ENCODE measurements at regions not wholly inside any gene's neighbourhood (a gene's known extent, or its start where the extent isn't known, plus 50 kb on each side); places are given as distances from the start of the nearest gene placed in this dataset.
A peak's percentile ranks its signal among the peaks of the same experiment; 100 is the strongest.

DNA sequence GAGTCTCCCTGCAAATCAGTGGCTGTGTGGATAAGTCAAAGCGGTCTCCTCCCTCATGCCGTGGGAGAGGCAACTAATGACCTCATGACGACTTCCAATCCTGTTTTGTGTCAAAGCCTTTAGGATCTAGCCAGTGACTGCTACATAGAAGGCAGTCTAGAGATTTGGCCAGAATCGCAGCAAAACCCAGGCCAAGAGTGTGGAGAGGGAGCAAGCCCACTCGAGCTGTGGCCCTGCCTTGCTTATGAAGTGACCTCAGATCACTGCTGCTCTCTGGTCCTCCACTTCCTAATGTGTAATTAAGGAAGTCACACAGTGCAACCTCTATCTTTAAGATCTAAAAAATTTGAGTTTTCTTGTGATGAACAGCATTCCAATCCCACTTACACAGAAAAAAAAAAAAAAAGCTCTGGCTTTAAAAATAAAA, 296.7 kb upstream of the KLF6 start:
- Histone ChIP-seq H3K9me3 (no peaks in the 10 kb centered on the region), H3K36me3 (no peaks in the 10 kb centered on the region), H3K27me3 (no peaks in the 10 kb centered on the region), H3K4me1 (peaks cover 6 to 9% of the 10 kb centered on the region in 2 donors), H3K4me3 (no peak overlapping the region), H3K27ac (peak overlapping the region; percentile 37 to 44 (median 42))
- no peak for TF ChIP-seq POLR2A (IDR thresholded peaks at IDR 0.05)
- TF ChIP-seq, protein P1, sequence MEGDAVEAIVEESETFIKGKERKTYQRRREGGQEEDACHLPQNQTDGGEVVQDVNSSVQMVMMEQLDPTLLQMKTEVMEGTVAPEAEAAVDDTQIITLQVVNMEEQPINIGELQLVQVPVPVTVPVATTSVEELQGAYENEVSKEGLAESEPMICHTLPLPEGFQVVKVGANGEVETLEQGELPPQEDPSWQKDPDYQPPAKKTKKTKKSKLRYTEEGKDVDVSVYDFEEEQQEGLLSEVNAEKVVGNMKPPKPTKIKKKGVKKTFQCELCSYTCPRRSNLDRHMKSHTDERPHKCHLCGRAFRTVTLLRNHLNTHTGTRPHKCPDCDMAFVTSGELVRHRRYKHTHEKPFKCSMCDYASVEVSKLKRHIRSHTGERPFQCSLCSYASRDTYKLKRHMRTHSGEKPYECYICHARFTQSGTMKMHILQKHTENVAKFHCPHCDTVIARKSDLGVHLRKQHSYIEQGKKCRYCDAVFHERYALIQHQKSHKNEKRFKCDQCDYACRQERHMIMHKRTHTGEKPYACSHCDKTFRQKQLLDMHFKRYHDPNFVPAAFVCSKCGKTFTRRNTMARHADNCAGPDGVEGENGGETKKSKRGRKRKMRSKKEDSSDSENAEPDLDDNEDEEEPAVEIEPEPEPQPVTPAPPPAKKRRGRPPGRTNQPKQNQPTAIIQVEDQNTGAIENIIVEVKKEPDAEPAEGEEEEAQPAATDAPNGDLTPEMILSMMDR (IDR thresholded peaks at IDR 0.05 in 4 of 5, conservative IDR thresholded peaks at IDR 0.05 in 1 of 5): no peak
- intact Hi-C loops (cut with DNase I; ENCODE audit: low total_unique reads): no loop called here
- ATAC-seq (no peak), DNase-seq (no peak)
- in situ Hi-C loops (cut with MboI; ENCODE audit: low sequenced_read_pairs in 4 of 4): no loop called here

DNA sequence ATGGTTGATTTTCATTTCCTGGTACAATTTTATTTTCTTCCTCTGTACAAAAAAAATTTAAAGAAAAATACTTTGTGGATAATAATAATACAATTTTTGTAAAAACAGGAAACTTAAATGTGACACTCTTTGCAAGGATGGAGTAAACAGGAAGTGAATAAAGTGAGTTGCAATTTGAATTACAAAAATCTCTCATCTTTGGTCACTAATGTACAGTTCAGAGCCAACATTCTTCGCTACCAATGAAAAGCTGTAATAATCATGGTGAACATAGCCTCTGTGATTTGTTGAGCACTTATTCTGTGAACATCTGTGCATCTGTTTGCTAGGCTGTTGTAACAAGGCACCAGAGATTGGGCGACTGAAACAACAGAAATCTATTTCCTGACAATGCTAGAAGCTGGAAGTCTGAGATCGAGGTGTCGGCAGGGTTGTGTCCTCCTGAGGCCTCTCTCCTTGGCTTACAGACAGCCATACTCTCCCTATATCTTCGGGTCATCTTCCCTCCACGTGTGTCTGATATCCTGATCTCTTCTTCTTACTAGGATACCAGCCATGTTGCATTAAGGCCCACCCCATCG, 295.3 kb upstream of the KLF6 start:
- intact Hi-C loops (cut with DNase I; ENCODE audit: low total_unique reads): no loop called here
- H3K9me3 ChIP-seq: no peaks in the 10 kb centered on the region
- no peak for TF ChIP-seq POLR2A (IDR thresholded peaks at IDR 0.05)
- TF ChIP-seq, protein P1 (IDR thresholded peaks at IDR 0.05 in 4 of 5, conservative IDR thresholded peaks at IDR 0.05 in 1 of 5): no peak
- H3K27ac ChIP-seq: no peak overlapping the region
- peaks cover 6 to 9% of the 10 kb centered on the region in 2 donors for H3K4me1 ChIP-seq
- H3K36me3 ChIP-seq: no peaks in the 10 kb centered on the region
- ATAC-seq (no peak), DNase-seq (no peak)
- H3K4me3 ChIP-seq: no peak overlapping the region
- in situ Hi-C loops (cut with MboI; ENCODE audit: low sequenced_read_pairs in 4 of 4): no loop called here
- H3K27me3 ChIP-seq: no peaks in the 10 kb centered on the region

DNA sequence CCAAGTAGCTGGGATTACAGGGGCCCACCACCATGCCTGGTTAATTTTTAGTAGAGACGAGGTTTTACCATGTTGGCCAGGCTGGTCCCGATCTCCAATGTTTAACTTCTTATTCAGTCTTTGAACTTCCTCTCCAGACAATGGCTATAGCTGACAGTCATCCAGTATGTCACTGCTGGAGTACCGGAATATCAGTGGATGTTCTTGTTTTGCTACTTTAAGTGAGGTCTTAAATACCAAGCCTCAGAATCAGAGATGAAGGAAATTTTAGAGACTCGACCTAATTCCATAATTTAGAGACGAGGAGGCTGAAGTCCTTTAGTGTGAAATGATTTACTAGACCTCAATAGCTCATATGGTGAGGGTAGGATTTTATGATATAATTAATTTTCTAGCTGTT, 294.8 kb upstream of the KLF6 start:
- DNase-seq (no peak), ATAC-seq (no peak)
- no peaks in the 10 kb centered on the region for H3K36me3 ChIP-seq
- H3K27ac ChIP-seq: no peak overlapping the region
- no peaks in the 10 kb centered on the region for H3K27me3 ChIP-seq
- TF ChIP-seq, protein P1 (IDR thresholded peaks at IDR 0.05 in 4 of 5, conservative IDR thresholded peaks at IDR 0.05 in 1 of 5): no peak
- no peak for TF ChIP-seq POLR2A (IDR thresholded peaks at IDR 0.05)
- peaks cover 6 to 9% of the 10 kb centered on the region in 2 donors for H3K4me1 ChIP-seq
- in situ Hi-C loops (cut with MboI; ENCODE audit: low sequenced_read_pairs in 4 of 4) (no loop called here), intact Hi-C loops (cut with DNase I; ENCODE audit: low total_unique reads) (no loop called here)
- H3K4me3 ChIP-seq: no peak overlapping the region
- H3K9me3 ChIP-seq: no peaks in the 10 kb centered on the region

DNA sequence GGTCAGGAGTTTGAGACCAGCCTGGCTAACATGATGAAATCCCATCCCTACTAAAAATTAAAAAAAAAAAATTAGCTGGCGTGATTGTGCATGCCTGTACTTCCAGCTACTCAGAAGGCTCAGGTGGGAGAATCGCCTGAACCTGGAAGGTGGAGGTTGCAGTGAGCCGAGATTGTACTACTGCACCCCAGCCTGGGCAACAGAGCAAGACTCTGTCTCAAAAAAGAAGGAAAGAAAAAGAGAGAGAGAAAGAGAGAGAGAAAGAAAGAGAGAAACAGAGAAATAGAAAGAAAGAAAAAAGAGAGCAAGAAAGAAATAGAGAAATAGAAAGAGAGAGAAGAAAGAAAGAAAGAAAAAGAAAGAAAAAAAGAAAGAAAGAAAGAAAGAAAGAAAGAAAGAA, 292.8 kb upstream of the KLF6 start:
- intact Hi-C loops (cut with DNase I; ENCODE audit: low total_unique reads) (no loop called here), in situ Hi-C loops (cut with MboI; ENCODE audit: low sequenced_read_pairs in 4 of 4) (no loop called here)
- ATAC-seq (no peak), DNase-seq (no peak)
- Histone ChIP-seq H3K27ac (no peak overlapping the region), H3K4me1 (no peaks in the 10 kb centered on the region), H3K9me3 (no peaks in the 10 kb centered on the region), H3K27me3 (no peaks in the 10 kb centered on the region), H3K4me3 (no peak overlapping the region), H3K36me3 (no peaks in the 10 kb centered on the region)
- TF ChIP-seq, protein P1 (IDR thresholded peaks at IDR 0.05 in 4 of 5, conservative IDR thresholded peaks at IDR 0.05 in 1 of 5): no peak

DNA sequence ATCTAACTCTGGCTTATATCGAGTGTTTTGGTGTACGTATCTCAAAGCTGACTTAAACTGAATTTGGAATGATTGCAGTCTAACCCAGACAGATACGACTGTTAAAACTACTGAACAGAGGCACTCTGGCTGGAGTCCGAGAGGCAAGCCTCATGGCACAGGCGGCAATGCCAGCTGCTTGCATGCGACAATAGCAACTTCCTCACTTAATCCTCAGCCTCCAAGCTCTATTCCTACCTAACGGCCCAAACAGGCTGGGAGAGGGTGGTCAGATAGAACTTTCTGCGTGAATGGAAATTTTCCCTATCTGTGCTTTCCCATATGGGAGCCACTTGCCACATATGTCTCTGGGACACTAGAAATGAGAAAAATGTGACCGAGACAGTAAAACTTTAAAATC, 292.0 kb upstream of the KLF6 start:
- Histone ChIP-seq H3K4me3 (no peak overlapping the region), H3K27me3 (no peaks in the 10 kb centered on the region), H3K36me3 (no peaks in the 10 kb centered on the region), H3K9me3 (no peaks in the 10 kb centered on the region), H3K27ac (no peak overlapping the region), H3K4me1 (no peaks in the 10 kb centered on the region)
- no peak for DNase-seq
- in situ Hi-C loops (cut with MboI; ENCODE audit: low sequenced_read_pairs in 4 of 4): no loop called here
- ATAC-seq: no peak
- intact Hi-C loops (cut with DNase I; ENCODE audit: low total_unique reads): no loop called here
- TF ChIP-seq, protein P1 (IDR thresholded peaks at IDR 0.05 in 4 of 5, conservative IDR thresholded peaks at IDR 0.05 in 1 of 5): no peak
- TF ChIP-seq POLR2A (IDR thresholded peaks at IDR 0.05): no peak
